Stomach (tissue), 8 donors: ENCODE measurements at regions not wholly inside any gene's neighbourhood (a gene's known extent, or its start where the extent isn't known, plus 50 kb on each side); places are given as distances from the start of the nearest gene placed in this dataset.
"Not testable (repeated sequence)": the region's sequence is repeated elsewhere in the genome, so short reads cannot be mapped to it uniquely, and the experiment has no call there.

Experiments used
- DNase-seq, 2 donors: peaks; one replicate each; pipeline versions ENCODE4 v3.0.0 to v3.0.0-alpha.2; 2013 to 2019
- H3K27ac ChIP-seq, 5 donors: fragments of 200-600 bp in 4 of 5; sonication (generic) in 4 of 5; one replicate each; pipeline ENCODE4 v1.5.1; 2013 to 2019; ENCODE audit warnings: mild to moderate bottlenecking in 1 of 5, moderate library complexity in 1 of 5
- H3K27me3 ChIP-seq, 3 donors: fragments of 200-600 bp; sonication (generic); one replicate each; pipeline ENCODE4 v1.5.1; 2017 to 2019; ENCODE audit warnings: mixed run types in 1 of 3
- H3K36me3 ChIP-seq, 4 donors: fragments of 200-600 bp; sonication (generic); 1 replicate in 3 of 4; 2 replicates in 1 of 4; pipeline ENCODE4 v1.5.1; 2016 to 2019
- H3K4me1 ChIP-seq, 4 donors: fragments of 200-600 bp; sonication (generic); one replicate each; pipeline ENCODE4 v1.5.1; 2016 to 2019
- H3K4me3 ChIP-seq, 4 donors: fragments of 200-600 bp; sonication (generic) in 3 of 4; one replicate each; pipeline ENCODE4 v1.5.1; 2016 to 2019; ENCODE audit warnings: mild to moderate bottlenecking in 1 of 4
- H3K9me3 ChIP-seq, 4 donors: fragments of 200-600 bp; sonication (generic); one replicate each; pipeline ENCODE4 v1.5.1; 2016 to 2019
- CTCF ChIP-seq, 7 experiments: fragments of 450-650 bp in 4 of 7; fragments of 200-600 bp in 3 of 7; sonication (generic) in 3 of 7; IDR thresholded peaks; one replicate each; pipeline ENCODE4 v1.5.1; 2016 to 2019; ENCODE audit warnings: antibody characterized with exemption in 7 of 7, control low read depth in 2 of 7, mild to moderate bottlenecking in 1 of 7
- EP300 ChIP-seq: sonication (generic); formaldehyde crosslinking; IDR thresholded peaks from one replicate; pipeline ENCODE4 v1.6.1; 2017; ENCODE audit warnings: antibody characterized with exemption
- POLR2A ChIP-seq, 4 donors: fragments of 450-650 bp; IDR thresholded peaks; one replicate each; pipeline ENCODE4 v1.6.1; 2016; ENCODE audit warnings: antibody characterized with exemption in 4 of 4, control low read depth in 2 of 4, mild to moderate bottlenecking in 1 of 4, moderate library complexity in 1 of 4
- POLR2AphosphoS5 ChIP-seq, 3 donors: sonication (generic); formaldehyde crosslinking; IDR thresholded peaks; one replicate each; pipeline ENCODE4 v1.6.1; 2016; ENCODE audit warnings: antibody characterized with exemption in 3 of 3
- WGBS, 5 donors: extraction: QIAGEN DNeasy Blood & Tissue Kit in 3 of 5; methylation state at CpG; one replicate each; pipeline versions ENCODE4 v1.1.5 to v1.1.7; 2013 to 2018; 5-methylcytosine and 5-hydroxymethylcytosine counted together
- intact Hi-C: fragments of 100-400 bp; cut with DNase I; formaldehyde crosslinking; loops from one replicate; pipeline ENCODE4 v1.15.1; 2023; ENCODE audit warnings: low total_unique reads
- donor health status: healthy with polysubstance abuse.
- donor health status: Bipolar disorder and iron deficiency.
- donor health status: healthy.

DNA sequence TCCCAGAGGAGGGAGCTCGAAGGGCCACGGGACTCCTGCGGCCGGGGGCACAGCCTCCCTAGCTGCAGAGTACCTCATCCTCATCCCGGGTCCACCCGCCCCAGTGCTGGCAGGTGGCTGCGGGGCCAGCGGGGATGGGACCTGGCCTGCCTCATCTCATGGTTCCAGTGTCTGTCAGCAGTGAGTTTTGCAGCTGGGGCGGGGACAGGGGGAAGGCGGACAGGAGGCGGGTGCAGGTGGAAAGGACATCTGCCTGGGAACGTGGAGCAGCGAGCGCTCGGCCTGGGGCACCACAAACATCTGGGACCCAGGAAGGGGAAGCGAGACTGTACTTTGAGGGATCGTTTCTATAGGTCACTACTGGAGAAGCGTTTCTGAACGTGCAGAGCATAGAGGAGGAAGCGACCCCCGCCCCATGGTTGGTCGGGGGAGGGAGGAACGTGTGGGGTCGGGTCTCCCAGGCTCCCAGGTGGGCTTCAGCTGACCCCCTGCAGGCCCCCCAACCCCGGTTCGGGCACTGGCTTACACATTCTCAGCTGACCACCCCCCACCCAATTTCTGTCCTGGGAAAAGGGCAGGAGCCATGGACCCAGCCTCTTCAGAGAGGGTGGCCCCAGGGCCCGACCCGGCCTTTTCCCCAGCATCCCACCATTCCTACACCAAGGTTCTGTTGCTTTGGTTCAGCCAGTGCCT is 56.5 kb upstream of the NOTCH1 start:
- Histone ChIP-seq H3K27me3 (peaks cover 0 to 37% (median 5%) of the 10 kb centered on the region in 3 donors), H3K9me3 (no peaks in the 10 kb centered on the region), H3K4me3 (no peak overlapping the region), H3K4me1 (peaks cover 10 to 45% (median 38%) of the 10 kb centered on the region in 4 donors), H3K27ac (no peak overlapping the region), H3K36me3 (no peaks in the 10 kb centered on the region)
- WGBS, 5 donors: 57 to 71% (median 68%) methylated on average over 23 to 28 of the region's 28 CpGs
- intact Hi-C loops: no loop called here
- no peak for TF ChIP-seq EP300
- no peak for TF ChIP-seq CTCF (IDR thresholded peaks at IDR 0.05)
- TF ChIP-seq POLR2A (IDR thresholded peaks at IDR 0.05): no peak
- no peak for TF ChIP-seq POLR2AphosphoS5 (IDR thresholded peaks at IDR 0.05)
- no peak for DNase-seq

DNA sequence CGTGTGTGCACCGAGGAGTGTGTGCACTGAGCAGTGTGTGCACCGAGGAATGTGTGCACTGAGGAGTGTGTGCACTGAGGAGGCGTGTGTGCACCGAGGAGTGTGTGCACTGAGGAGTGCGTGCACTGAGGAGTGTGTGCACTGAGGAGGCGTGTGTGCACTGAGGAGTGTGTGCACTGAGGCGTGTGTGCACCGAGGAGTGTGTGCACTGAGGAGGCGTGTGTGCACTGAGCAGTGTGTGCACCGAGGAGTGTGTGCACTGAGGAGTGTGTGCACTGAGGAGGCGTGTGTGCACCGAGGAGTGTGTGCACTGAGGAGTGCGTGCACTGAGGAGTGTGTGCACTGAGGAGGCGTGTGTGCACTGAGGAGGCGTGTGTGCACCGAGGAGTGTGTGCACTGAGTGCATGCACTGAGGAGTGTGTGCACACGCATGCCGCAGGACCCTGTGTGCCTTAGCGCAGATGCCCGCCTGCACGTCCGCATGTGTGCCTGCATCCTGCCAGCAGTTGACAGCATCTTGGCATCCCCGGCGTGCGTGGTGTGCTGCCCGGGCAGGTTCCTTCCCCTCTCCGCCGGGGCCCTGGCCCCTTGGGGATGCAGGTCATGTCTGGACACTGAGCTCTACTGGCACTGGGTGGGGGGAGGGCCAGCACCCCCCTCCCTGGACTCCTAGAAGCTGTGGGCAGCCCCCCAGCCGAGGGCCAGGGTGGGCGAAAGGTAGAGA is 55.6 kb upstream of the NOTCH1 start:
- DNase-seq, H3K9me3 ChIP-seq, intact Hi-C loops, H3K4me3 ChIP-seq, H3K36me3 ChIP-seq, H3K27ac ChIP-seq: not testable (repeated sequence)
- Histone ChIP-seq H3K27me3 (peaks cover 0 to 44% (median 5%) of the 10 kb centered on the region in 3 donors), H3K4me1 (peaks cover 10 to 43% (median 35%) of the 10 kb centered on the region in 4 donors)
- 77 to 92% (median 89%) methylated on average over 27 to 31 of the region's 31 CpGs for WGBS, 5 donors

DNA sequence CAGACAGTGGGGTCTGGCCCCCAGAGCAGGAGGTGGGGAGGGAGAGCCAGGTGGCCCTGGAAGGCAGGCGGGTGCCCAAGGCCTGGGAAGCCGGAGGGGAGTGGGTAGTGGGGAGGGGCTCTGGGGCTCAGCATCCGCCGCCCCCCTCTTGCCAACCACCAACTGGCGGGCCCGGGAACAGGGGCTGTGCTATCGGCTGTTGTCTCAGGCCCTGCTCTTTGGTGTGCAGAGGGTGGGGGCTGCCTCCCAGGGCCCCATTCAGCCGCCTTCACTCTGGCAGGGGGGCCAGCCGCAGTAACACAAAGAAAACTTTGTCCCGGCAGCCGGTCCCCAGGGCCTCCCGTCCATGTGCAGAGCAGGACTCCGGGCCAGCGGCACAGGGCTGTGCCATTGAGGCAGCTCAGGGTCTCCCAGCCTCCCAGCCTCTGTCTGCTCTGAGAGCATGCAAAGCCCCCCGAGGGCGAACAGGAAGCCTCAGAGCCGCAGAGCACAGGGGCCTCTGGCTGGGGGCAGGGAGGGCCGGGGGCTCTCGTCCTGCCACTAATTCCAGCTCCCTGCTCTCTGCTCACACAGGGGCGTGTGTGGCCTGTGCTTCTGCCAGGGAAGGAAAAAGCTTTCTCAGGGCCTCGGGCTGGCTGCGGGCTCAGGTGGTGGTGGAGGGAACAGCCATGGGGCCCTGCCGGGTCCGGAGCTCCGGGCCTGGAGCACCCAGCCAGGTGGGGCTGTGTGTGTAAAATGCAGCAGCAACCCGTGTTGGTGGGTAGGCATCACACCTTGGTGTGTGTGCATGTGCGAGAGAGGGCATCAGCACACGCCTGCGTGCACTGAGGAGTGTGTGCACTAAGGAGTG is 54.2 kb upstream of the NOTCH1 start:
- peak in 1 of 2 donors; percentile 75 for DNase-seq
- H3K27me3 ChIP-seq: peaks cover 0 to 41% (median 5%) of the 10 kb centered on the region in 3 donors
- no peaks in the 10 kb centered on the region for H3K36me3 ChIP-seq
- no peak overlapping the region for H3K27ac ChIP-seq
- 46 to 61% (median 53%) methylated on average over 14 to 29 of the region's 29 CpGs for WGBS, 5 donors
- peaks cover 7 to 33% (median 26%) of the 10 kb centered on the region in 4 donors for H3K4me1 ChIP-seq
- no peak for TF ChIP-seq EP300
- no peak overlapping the region for H3K4me3 ChIP-seq
- intact Hi-C loops: no loop called here
- no peaks in the 10 kb centered on the region for H3K9me3 ChIP-seq

GRCh38 chr9:136599074-136599531 is 53.3 kb upstream of the NOTCH1 start:
- Histone ChIP-seq H3K4me3 (no peak overlapping the region), H3K27ac (no peak overlapping the region), H3K4me1 (peaks cover 0 to 23% (median 16%) of the 10 kb centered on the region in 4 donors), H3K27me3 (peaks cover 0 to 32% (median 5%) of the 10 kb centered on the region in 3 donors), H3K9me3 (no peaks in the 10 kb centered on the region), H3K36me3 (no peaks in the 10 kb centered on the region)
- DNase-seq: peak in 1 of 2 donors; percentile 61
- intact Hi-C loops: no loop called here
- TF ChIP-seq POLR2AphosphoS5 (IDR thresholded peaks at IDR 0.05) (no peak), EP300 (no peak), CTCF (IDR thresholded peaks at IDR 0.05) (no peak), POLR2A (IDR thresholded peaks at IDR 0.05) (no peak)
- 57 to 80% (median 62%) methylated on average over 2 to 18 of the region's 18 CpGs for WGBS, 5 donors

GRCh38 chr9:136598390-136599073 is 52.7 kb upstream of the NOTCH1 start:
- H3K4me3 ChIP-seq, DNase-seq, H3K9me3 ChIP-seq, H3K36me3 ChIP-seq, intact Hi-C loops, H3K27ac ChIP-seq: not testable (repeated sequence)
- WGBS, 5 donors: 78 to 93% (median 83%) methylated on average over 4 to 12 of the region's 13 CpGs
- peaks cover 0 to 29% (median 5%) of the 10 kb centered on the region in 3 donors for H3K27me3 ChIP-seq
- H3K4me1 ChIP-seq: peaks cover 0 to 18% (median 11%) of the 10 kb centered on the region in 4 donors
